SU-DHL-6 (cell line): ENCODE measurements at regions not wholly inside any gene's neighbourhood (a gene's known extent, or its start where the extent isn't known, plus 50 kb on each side); places are given as distances from the start of the nearest gene placed in this dataset.

Source experiments
- H2AFZ ChIP-seq: fragments of 200-600 bp; sonication (generic); 2 replicates; pipeline ENCODE4 v1.6.1; 2014; ENCODE audit warnings: low read depth, mild to moderate bottlenecking, moderate library complexity, mixed read lengths, antibody characterized with exemption, low read length; ENCODE audit not compliant: severe bottlenecking
- H3F3A ChIP-seq: fragments of 200-600 bp; shearing (Covaris generic); 2 replicates; pipeline ENCODE4 v1.6.0; 2016; ENCODE audit warnings: antibody characterized with exemption, mild to moderate bottlenecking; ENCODE audit not compliant: insufficient read depth
- H3K27ac ChIP-seq: fragments of 200-600 bp; sonication (generic); 2 replicates; pipeline ENCODE4 v1.5.1; 2016; ENCODE audit warnings: low read depth, mild to moderate bottlenecking, low read length, moderate library complexity, mixed read lengths
- H3K27me3 ChIP-seq: fragments of 200-600 bp; sonication (generic), shearing (Covaris generic); 2 replicates; pipeline ENCODE4 v1.6.0; 2014; ENCODE audit warnings: mild to moderate bottlenecking, low read length
- H3K36me3 ChIP-seq: fragments of 200-600 bp; sonication (generic); 2 replicates; pipeline ENCODE4 v1.6.1; 2014; ENCODE audit warnings: mild to moderate bottlenecking, low read length, mixed read lengths
- H3K4me2 ChIP-seq: fragments of 300-600, 200-600 bp; shearing (Covaris generic), sonication (generic); 2 replicates; pipeline ENCODE4 v1.6.0; 2014; ENCODE audit warnings: low read length, low read depth, mild to moderate bottlenecking; ENCODE audit not compliant: poor library complexity, severe bottlenecking
- H3K4me3 ChIP-seq: fragments of 200-600 bp; sonication (generic); 2 replicates; pipeline ENCODE4 v1.5.1; 2014; ENCODE audit warnings: antibody characterized with exemption, low read length, mild to moderate bottlenecking, mixed read lengths; ENCODE audit not compliant: insufficient read depth, poor library complexity, severe bottlenecking
- H3K79me2 ChIP-seq: fragments of 200-600 bp; sonication (generic); 2 replicates; pipeline ENCODE4 v1.6.1; 2014; ENCODE audit warnings: mild to moderate bottlenecking, low read length, moderate library complexity; ENCODE audit not compliant: insufficient read depth
- H3K9ac ChIP-seq: fragments of 200-600 bp; sonication (generic); 2 replicates; pipeline ENCODE4 v1.7.0; 2014; ENCODE audit warnings: mild to moderate bottlenecking, low read length
- H3K9me2 ChIP-seq: fragments of 200-600 bp; sonication (generic); replicated peaks from 2 replicates; pipeline ENCODE4 v1.6.1; 2014; ENCODE audit warnings: low read length; ENCODE audit not compliant: insufficient read depth
- H3K9me3 ChIP-seq: fragments of 200-600 bp; sonication (generic); 2 replicates; pipeline ENCODE4 v1.6.1; 2014; ENCODE audit warnings: low read length, mixed read lengths; ENCODE audit not compliant: insufficient read depth
- H4K20me1 ChIP-seq: fragments of 200-600 bp; sonication (generic); 2 replicates; pipeline ENCODE4 v1.6.1; 2014; ENCODE audit warnings: low read depth, mild to moderate bottlenecking, antibody characterized with exemption, low read length, moderate library complexity, mixed read lengths
- CTCF ChIP-seq: fragments of 200-600 bp; sonication (generic); IDR thresholded peaks from one replicate; pipeline ENCODE4 v1.5.1; 2017; ENCODE audit warnings: antibody characterized with exemption, mild to moderate bottlenecking, low read length, moderate library complexity; ENCODE audit not compliant: insufficient read depth, poor library complexity, severe bottlenecking
- EZH2phosphoT487 ChIP-seq: fragments of 200-600 bp; sonication (generic), shearing (Covaris generic); conservative IDR thresholded peaks from 2 replicates; pipeline ENCODE4 v1.6.1; 2018; ENCODE audit warnings: mild to moderate bottlenecking, antibody characterized with exemption, low read length, moderate library complexity, mixed read lengths

- no peak overlapping the region for H2AFZ ChIP-seq
- H3K9me2 ChIP-seq: no peaks in the 10 kb centered on the region
- TF ChIP-seq CTCF: no peak
- no peak for TF ChIP-seq EZH2phosphoT487
- no peak overlapping the region for H3K4me2 ChIP-seq
- H3K9me3 ChIP-seq: no peaks in the 10 kb centered on the region
- no peaks in the 10 kb centered on the region for H3K36me3 ChIP-seq
- H3K27me3 ChIP-seq: no peaks in the 10 kb centered on the region
- H4K20me1 ChIP-seq: no peaks in the 10 kb centered on the region
- H3K79me2 ChIP-seq: no peaks in the 10 kb centered on the region
- no peak overlapping the region for H3K4me3 ChIP-seq
- H3K9ac ChIP-seq: no peak overlapping the region
- H3K27ac ChIP-seq: no peak overlapping the region
- no peaks in the 10 kb centered on the region for H3F3A ChIP-seq
Measured at GRCh38 chr2:160791884-160792283, 298.3 kb upstream of the RBMS1 start.

GRCh38 chr2:160792837-160793236 lies 299.2 kb upstream of the RBMS1 start:
- Histone ChIP-seq H2AFZ (no peak overlapping the region), H4K20me1 (no peaks in the 10 kb centered on the region), H3K4me3 (no peak overlapping the region), H3K9ac (no peak overlapping the region), H3K9me3 (no peaks in the 10 kb centered on the region), H3F3A (no peaks in the 10 kb centered on the region), H3K36me3 (no peaks in the 10 kb centered on the region), H3K79me2 (no peaks in the 10 kb centered on the region), H3K27ac (no peak overlapping the region), H3K4me2 (no peak overlapping the region), H3K27me3 (no peaks in the 10 kb centered on the region), H3K9me2 (no peaks in the 10 kb centered on the region)
- TF ChIP-seq EZH2phosphoT487 (no peak), CTCF (no peak)

- Histone ChIP-seq H3K27ac (no peak overlapping the region), H3K4me3 (no peak overlapping the region), H3K79me2 (no peaks in the 10 kb centered on the region), H3K4me2 (no peak overlapping the region), H3K36me3 (no peaks in the 10 kb centered on the region), H3F3A (no peaks in the 10 kb centered on the region), H4K20me1 (no peaks in the 10 kb centered on the region), H3K27me3 (no peaks in the 10 kb centered on the region), H3K9ac (no peak overlapping the region), H3K9me2 (no peaks in the 10 kb centered on the region), H2AFZ (no peak overlapping the region), H3K9me3 (no peaks in the 10 kb centered on the region)
- TF ChIP-seq CTCF: no peak
- no peak for TF ChIP-seq EZH2phosphoT487
Measured at GRCh38 chr2:160794926-160795325, 301.3 kb upstream of the RBMS1 start.
